CD4-positive, alpha-beta T cell (primary cell): ENCODE measurements at regions not wholly inside any gene's neighbourhood (a gene's known extent, or its start where the extent isn't known, plus 50 kb on each side); places are given as distances from the start of the nearest gene placed in this dataset.

Experiments used
- ATAC-seq: fragments of 200-7000 bp; cut with Tn5 transposase; one replicate; pipeline ENCODE4 v1.10.0; 2022; ENCODE audit warnings: mild to moderate bottlenecking; ENCODE audit not compliant: poor library complexity
- CTCF ChIA-PET: fragments of 350-600 bp; sonication (Branson Sonifier 250); formaldehyde crosslinking; loops from one replicate; lab custom pipeline; 2021; ENCODE audit warnings: antibody characterized with exemption, inconsistent platforms; lab: Charles Lee
- POLR2A ChIA-PET: fragments of 350-600 bp; sonication (Branson Sonifier 250); formaldehyde crosslinking; loops from one replicate; lab custom pipeline; 2021; ENCODE audit warnings: antibody characterized with exemption, inconsistent platforms; lab: Charles Lee
- DNase-seq, 14 experiments: peaks; one replicate each; pipeline ENCODE4 v3.0.0-alpha.2; 2013 to 2020; ENCODE audit warnings: mixed read lengths in 2 of 14
- H3K27ac ChIP-seq, 2 donors: one replicate each; pipeline versions ENCODE4 v1.5.1 to v1.7.0; 2013; ENCODE audit warnings: low read length in 2 of 2, low read depth in 1 of 2, mild to moderate bottlenecking in 1 of 2
- H3K27me3 ChIP-seq, 2 experiments: 1 replicate in 1 of 2; 2 replicates in 1 of 2; pipeline versions ENCODE4 v1.6.1 to v1.7.0; 2013; ENCODE audit warnings: low read length in 2 of 2, control low read depth in 1 of 2, mild to moderate bottlenecking in 1 of 2, moderate library complexity in 1 of 2; ENCODE audit not compliant: insufficient read depth in 2 of 2, control insufficient read depth in 1 of 2
- H3K36me3 ChIP-seq: one replicate; pipeline ENCODE4 v1.6.1; 2013; ENCODE audit warnings: low read length, control low read depth; ENCODE audit not compliant: insufficient read depth
- H3K4me1 ChIP-seq: one replicate; pipeline ENCODE4 v1.6.1; 2013; ENCODE audit warnings: low read length, control low read depth; ENCODE audit not compliant: insufficient read depth
- H3K4me3 ChIP-seq: one replicate; pipeline ENCODE4 v1.5.1; 2013; ENCODE audit warnings: mild to moderate bottlenecking, low read length, moderate library complexity
- H3K9me3 ChIP-seq, 2 experiments: 1 replicate in 1 of 2; 2 replicates in 1 of 2; pipeline versions ENCODE4 v1.6.1 to v1.7.0; 2013; ENCODE audit warnings: low read length in 2 of 2, mild to moderate bottlenecking in 2 of 2, control low read depth in 1 of 2, moderate library complexity in 1 of 2; ENCODE audit not compliant: control insufficient read depth in 1 of 2, insufficient read depth in 1 of 2
- H3K27ac Mint-ChIP-seq: one replicate; pipeline ENCODE4 v1.8.0; 2020; ENCODE audit warnings: mixed read lengths
- H3K27me3 Mint-ChIP-seq: one replicate; pipeline ENCODE4 v1.8.0; 2021; ENCODE audit warnings: mixed read lengths
- H3K36me3 Mint-ChIP-seq: one replicate; pipeline ENCODE4 v1.8.0; 2021; ENCODE audit warnings: low read depth, mixed read lengths
- H3K4me1 Mint-ChIP-seq: one replicate; pipeline ENCODE4 v1.8.0; 2021; ENCODE audit warnings: low read depth, mixed read lengths
- H3K4me3 Mint-ChIP-seq: one replicate; pipeline ENCODE4 v1.8.0; 2020; ENCODE audit warnings: mild to moderate bottlenecking, mixed read lengths
- H3K9me3 Mint-ChIP-seq: one replicate; pipeline ENCODE4 v1.8.0; 2020; ENCODE audit warnings: mixed read lengths
- CTCF ChIP-seq: fragments of 200-600 bp; IDR thresholded peaks from one replicate; pipeline ENCODE4 v1.8.0; 2022; ENCODE audit warnings: antibody characterized with exemption, mild to moderate bottlenecking
- intact Hi-C, 2 experiments: fragments of 100-400 bp; cut with DNase I in 1 of 2; cut with micrococcal nuclease in 1 of 2; formaldehyde crosslinking; loops; one replicate each; pipeline versions ENCODE4 v1.15.1 to v1.9.0; 2023 to 2025; cut with DNase I, micrococcal nuclease

GRCh38 chr5:89851911-89852310, 557.6 kb downstream of the CETN3 start:
- Histone ChIP-seq H3K27me3 (no peaks in the 10 kb centered on the region), H3K36me3 (no peaks in the 10 kb centered on the region), H3K27ac (no peak overlapping the region), H3K9me3 (no peaks in the 10 kb centered on the region), H3K4me3 (no peak overlapping the region), H3K4me1 (no peaks in the 10 kb centered on the region)
- no peak for ATAC-seq
- POLR2A ChIA-PET, result no interaction called here
- CTCF ChIA-PET, result no interaction called here
- Mint-ChIP-seq H3K4me1 (no peaks in the 10 kb centered on the region), H3K27me3 (no peaks in the 10 kb centered on the region), H3K36me3 (no peaks in the 10 kb centered on the region), H3K4me3 (no peak overlapping the region), H3K27ac (no peak overlapping the region), H3K9me3 (no peaks in the 10 kb centered on the region)
- intact Hi-C loops, result no loop called here
- no peak for TF ChIP-seq CTCF
- DNase-seq, result no peak

- no peak overlapping the region for H3K27ac ChIP-seq
Measured at GRCh38 chr5:89850513-89850865, 559.1 kb downstream of the CETN3 start.

GRCh38 chr5:89849830-89850512, 559.6 kb downstream of the CETN3 start:
- Mint-ChIP-seq H3K4me3 (no peak overlapping the region), H3K27me3 (no peaks in the 10 kb centered on the region), H3K27ac (no peak overlapping the region), H3K9me3 (no peaks in the 10 kb centered on the region), H3K4me1 (no peaks in the 10 kb centered on the region), H3K36me3 (no peaks in the 10 kb centered on the region)
- ChIA-PET POLR2A (interaction anchor here (0.6 kb wide), 1 partner anchor 11 kb away, joined by 3 read pairs; no protein-coding TSS in a partner anchor), CTCF (no interaction called here)
- H3K4me1 ChIP-seq, result no peaks in the 10 kb centered on the region
- no peaks in the 10 kb centered on the region for H3K36me3 ChIP-seq
- H3K4me3 ChIP-seq, result no peak overlapping the region
- H3K27ac ChIP-seq, result no peak overlapping the region
- DNase-seq, result no peak
- no peaks in the 10 kb centered on the region for H3K27me3 ChIP-seq
- no peak for ATAC-seq
- TF ChIP-seq CTCF, result no peak
- intact Hi-C loops, result no loop called here
- no peaks in the 10 kb centered on the region for H3K9me3 ChIP-seq

More at GRCh38 chr5:89850513-89850865, 559.1 kb downstream of the CETN3 start:
- ATAC-seq (no peak), DNase-seq (no peak)
- ChIA-PET POLR2A (interaction anchor here (0.6 kb wide), 1 partner anchor 12 kb away, joined by 3 read pairs; no protein-coding TSS in a partner anchor), CTCF (no interaction called here)
- H3K27me3 ChIP-seq, result no peaks in the 10 kb centered on the region
- Mint-ChIP-seq H3K4me3 (no peak overlapping the region), H3K36me3 (no peaks in the 10 kb centered on the region), H3K27ac (no peak overlapping the region), H3K27me3 (no peaks in the 10 kb centered on the region), H3K4me1 (no peaks in the 10 kb centered on the region), H3K9me3 (no peaks in the 10 kb centered on the region)
- TF ChIP-seq CTCF, result no peak
- H3K4me1 ChIP-seq, result no peaks in the 10 kb centered on the region
- no peak overlapping the region for H3K4me3 ChIP-seq
- no peaks in the 10 kb centered on the region for H3K36me3 ChIP-seq
- intact Hi-C loops, result no loop called here
- no peaks in the 10 kb centered on the region for H3K9me3 ChIP-seq
